BLaER1 treated with 17β-estradiol and CSF1 and Interleukin-3, amounts not matched to agents 10 nM and 100 nM (cell line): ENCODE measurements at regions not wholly inside any gene's neighbourhood (a gene's known extent, or its start where the extent isn't known, plus 50 kb on each side); places are given as distances from the start of the nearest gene placed in this dataset.

Experiments used
- H3K27ac ChIP-seq, 11 experiments: shearing (Covaris generic); formaldehyde crosslinking; 2 replicates each; pipeline ENCODE4 v1.8.1; 2022
- H3K27me3 ChIP-seq, 11 experiments: shearing (Covaris generic); formaldehyde crosslinking; 2 replicates each; pipeline ENCODE4 v1.8.1; 2022
- H3K36me3 ChIP-seq, 11 experiments: shearing (Covaris generic); formaldehyde crosslinking; 2 replicates each; pipeline ENCODE4 v1.8.1; 2022
- H3K4me1 ChIP-seq, 10 experiments: shearing (Covaris generic); formaldehyde crosslinking; 2 replicates each; pipeline ENCODE4 v1.8.1; 2022
- H3K4me2 ChIP-seq, 11 experiments: shearing (Covaris generic); formaldehyde crosslinking; 2 replicates each; pipeline ENCODE4 v1.8.1; 2022
- H3K4me3 ChIP-seq, 10 experiments: shearing (Covaris generic); formaldehyde crosslinking; 2 replicates each; pipeline ENCODE4 v1.8.1; 2022
- H3K9ac ChIP-seq, 11 experiments: shearing (Covaris generic); formaldehyde crosslinking; 2 replicates each; pipeline ENCODE4 v1.8.1; 2022
- H3K9me3 ChIP-seq, 11 experiments: shearing (Covaris generic); formaldehyde crosslinking; replicated peaks in 1 of 11; 2 replicates each; pipeline ENCODE4 v1.8.1; 2022
- H4K20me1 ChIP-seq, 11 experiments: shearing (Covaris generic); formaldehyde crosslinking; 2 replicates each; pipeline ENCODE4 v1.8.1; 2022
- Cebpa-rat ChIP-seq, 11 experiments: shearing (Covaris generic); IDR thresholded peaks; 2 replicates each; pipeline ENCODE4 v1.8.1; 2022

GRCh38 chr5:162487528-162488525, 420.3 kb downstream of the GABRG2 start:
- H3K4me1 ChIP-seq, result peaks cover 3 to 21% (median 11%) of the 10 kb centered on the region in 10 experiments; a peak in 16 of 20 replicates
- no peak overlapping the region for H3K9ac ChIP-seq
- no peak for TF ChIP-seq Cebpa-rat (IDR thresholded peaks at IDR 0.05)
- no peak overlapping the region for H3K27ac ChIP-seq
- H3K27me3 ChIP-seq, result no peaks in the 10 kb centered on the region
- no peaks in the 10 kb centered on the region for H4K20me1 ChIP-seq
- H3K4me3 ChIP-seq, result no peak overlapping the region
- H3K4me2 ChIP-seq, result no peak overlapping the region
- H3K36me3 ChIP-seq, result no peaks in the 10 kb centered on the region
- H3K9me3 ChIP-seq, result peaks cover 0 to 6% (median 0%) of the 10 kb centered on the region in 11 experiments; a peak in 1 of 22 replicates

GRCh38 chr5:162496100-162496808, 428.7 kb downstream of the GABRG2 start:
- Histone ChIP-seq H3K4me2 (no peak overlapping the region), H3K4me3 (no peak overlapping the region), H3K9me3 (peaks cover 0 to 11% (median 5%) of the 10 kb centered on the region in 11 experiments; a peak in 10 of 22 replicates), H3K9ac (no peak overlapping the region), H3K4me1 (peaks cover 5 to 21% (median 16%) of the 10 kb centered on the region in 10 experiments; a peak in 16 of 20 replicates), H3K27ac (no peak overlapping the region), H4K20me1 (no peaks in the 10 kb centered on the region), H3K27me3 (no peaks in the 10 kb centered on the region), H3K36me3 (no peaks in the 10 kb centered on the region)
- no peak for TF ChIP-seq Cebpa-rat (IDR thresholded peaks at IDR 0.05)

GRCh38 chr5:162497455-162497854, 429.9 kb downstream of the GABRG2 start:
- Histone ChIP-seq H3K27me3 (no peaks in the 10 kb centered on the region), H3K4me1 (peaks cover 4 to 12% (median 9%) of the 10 kb centered on the region in 10 experiments; a peak in 16 of 20 replicates), H3K9ac (no peak overlapping the region), H3K36me3 (no peaks in the 10 kb centered on the region), H3K4me2 (no peak overlapping the region), H3K9me3 (peaks cover 0 to 11% (median 5%) of the 10 kb centered on the region in 11 experiments; a peak in 10 of 22 replicates), H3K4me3 (no peak overlapping the region), H3K27ac (no peak overlapping the region), H4K20me1 (no peaks in the 10 kb centered on the region)
- TF ChIP-seq Cebpa-rat (IDR thresholded peaks at IDR 0.05), result no peak

- no peak for TF ChIP-seq Cebpa-rat (IDR thresholded peaks at IDR 0.05)
- Histone ChIP-seq H4K20me1 (no peaks in the 10 kb centered on the region), H3K9me3 (no peaks in the 10 kb centered on the region)
These were observed 435.2 kb downstream of the GABRG2 start for GRCh38 chr5:162502780-162503179.

GRCh38 chr5:162503796-162504195, 436.2 kb downstream of the GABRG2 start:
- Histone ChIP-seq H3K4me2 (no peak overlapping the region), H3K4me1 (no peaks in the 10 kb centered on the region), H3K27ac (no peak overlapping the region), H4K20me1 (no peaks in the 10 kb centered on the region), H3K9me3 (no peaks in the 10 kb centered on the region), H3K27me3 (no peaks in the 10 kb centered on the region), H3K4me3 (no peak overlapping the region), H3K36me3 (no peaks in the 10 kb centered on the region), H3K9ac (no peak overlapping the region)
- TF ChIP-seq Cebpa-rat (IDR thresholded peaks at IDR 0.05), result no peak

More at GRCh38 chr5:162502780-162503179, 435.2 kb downstream of the GABRG2 start:
- Histone ChIP-seq H3K36me3 (no peaks in the 10 kb centered on the region), H3K4me2 (no peak overlapping the region), H3K4me3 (no peak overlapping the region), H3K4me1 (no peaks in the 10 kb centered on the region), H3K9ac (no peak overlapping the region), H3K27ac (no peak overlapping the region), H3K27me3 (no peaks in the 10 kb centered on the region)

GRCh38 chr5:162512935-162513565, 445.5 kb downstream of the GABRG2 start:
- Histone ChIP-seq H3K9me3 (peaks cover 0 to 8% (median 0%) of the 10 kb centered on the region in 11 experiments; a peak in 5 of 22 replicates), H3K9ac (no peak overlapping the region), H3K4me1 (no peaks in the 10 kb centered on the region), H4K20me1 (no peaks in the 10 kb centered on the region), H3K27ac (no peak overlapping the region), H3K4me2 (no peak overlapping the region), H3K36me3 (no peaks in the 10 kb centered on the region), H3K4me3 (no peak overlapping the region), H3K27me3 (no peaks in the 10 kb centered on the region)
- TF ChIP-seq Cebpa-rat (IDR thresholded peaks at IDR 0.05), result no peak

GRCh38 chr5:162514116-162514515, 446.5 kb downstream of the GABRG2 start:
- Histone ChIP-seq H3K4me2 (no peak overlapping the region), H3K9ac (no peak overlapping the region), H3K4me1 (no peaks in the 10 kb centered on the region), H4K20me1 (no peaks in the 10 kb centered on the region), H3K27me3 (no peaks in the 10 kb centered on the region), H3K27ac (no peak overlapping the region), H3K4me3 (no peak overlapping the region), H3K36me3 (no peaks in the 10 kb centered on the region), H3K9me3 (peaks cover 0 to 8% (median 0%) of the 10 kb centered on the region in 11 experiments; a peak in 5 of 22 replicates)
- no peak for TF ChIP-seq Cebpa-rat (IDR thresholded peaks at IDR 0.05)

- TF ChIP-seq Cebpa-rat (IDR thresholded peaks at IDR 0.05), result no peak
- H3K9ac ChIP-seq, result no peak overlapping the region
These were observed 453.3 kb downstream of the GABRG2 start for GRCh38 chr5:162520878-162521277.

GRCh38 chr5:162529209-162529608, 461.6 kb downstream of the GABRG2 start:
- H4K20me1 ChIP-seq, result no peaks in the 10 kb centered on the region
- no peaks in the 10 kb centered on the region for H3K27me3 ChIP-seq
- H3K27ac ChIP-seq, result no peak overlapping the region
- H3K36me3 ChIP-seq, result no peaks in the 10 kb centered on the region
- H3K4me3 ChIP-seq, result no peak overlapping the region
- peaks cover 0 to 6% (median 0%) of the 10 kb centered on the region in 11 experiments; a peak in 1 of 22 replicates for H3K9me3 ChIP-seq
- H3K4me2 ChIP-seq, result peak overlapping the region in 6 of 11 experiments; percentile 11 to 50 (median 22); a peak in 8 of 22 replicates
- no peak for TF ChIP-seq Cebpa-rat (IDR thresholded peaks at IDR 0.05)
- peaks cover 0 to 14% (median 7%) of the 10 kb centered on the region in 10 experiments; a peak in 8 of 20 replicates for H3K4me1 ChIP-seq
- no peak overlapping the region for H3K9ac ChIP-seq

More at GRCh38 chr5:162520878-162521277, 453.3 kb downstream of the GABRG2 start:
- Histone ChIP-seq H3K4me3 (no peak overlapping the region), H3K27me3 (no peaks in the 10 kb centered on the region), H3K4me2 (no peak overlapping the region), H3K4me1 (no peaks in the 10 kb centered on the region), H3K9me3 (peaks cover 4 to 18% (median 13%) of the 10 kb centered on the region in 11 experiments; a peak in 18 of 22 replicates), H3K27ac (no peak overlapping the region), H4K20me1 (no peaks in the 10 kb centered on the region), H3K36me3 (no peaks in the 10 kb centered on the region)
